IPS-18a (cell line): ENCODE measurements at regions not wholly inside any gene's neighbourhood (a gene's known extent, or its start where the extent isn't known, plus 50 kb on each side); places are given as distances from the start of the nearest gene placed in this dataset.

Experiments used
- H3K27ac ChIP-seq: one replicate; pipeline ENCODE4 v1.5.1; 2013; ENCODE audit warnings: low read length
- H3K27me3 ChIP-seq: one replicate; pipeline ENCODE4 v1.6.1; 2013; ENCODE audit warnings: mild to moderate bottlenecking, low read length; ENCODE audit not compliant: control insufficient read depth, insufficient read depth
- H3K36me3 ChIP-seq: one replicate; pipeline ENCODE4 v1.6.1; 2013; ENCODE audit warnings: low read depth, low read length; ENCODE audit not compliant: control insufficient read depth
- H3K4me1 ChIP-seq: one replicate; pipeline ENCODE4 v1.6.1; 2013; ENCODE audit warnings: low read depth, low read length; ENCODE audit not compliant: control insufficient read depth
- H3K4me3 ChIP-seq: one replicate; pipeline ENCODE4 v1.5.1; 2013; ENCODE audit warnings: low read length
- H3K9ac ChIP-seq: one replicate; pipeline ENCODE4 v1.6.1; 2013; ENCODE audit warnings: mild to moderate bottlenecking, low read length, moderate library complexity
- H3K9me3 ChIP-seq: one replicate; pipeline ENCODE4 v1.6.1; 2013; ENCODE audit warnings: low read depth, low read length; ENCODE audit not compliant: control insufficient read depth

- H3K27me3 ChIP-seq = no peaks in the 10 kb centered on the region
- H3K36me3 ChIP-seq = no peaks in the 10 kb centered on the region
- H3K4me3 ChIP-seq = no peak overlapping the region
- no peak overlapping the region for H3K9ac ChIP-seq
- no peaks in the 10 kb centered on the region for H3K9me3 ChIP-seq
- H3K4me1 ChIP-seq = no peaks in the 10 kb centered on the region
- H3K27ac ChIP-seq = no peak overlapping the region
These were observed 184.0 kb upstream of the INHBA start for GRCh38 chr7:41886901-41887311.

GRCh38 chr7:41886262-41886900 lies 183.5 kb upstream of the INHBA start:
- Histone ChIP-seq H3K27ac (no peak overlapping the region), H3K9me3 (no peaks in the 10 kb centered on the region), H3K9ac (no peak overlapping the region), H3K36me3 (no peaks in the 10 kb centered on the region), H3K4me3 (no peak overlapping the region), H3K4me1 (no peaks in the 10 kb centered on the region), H3K27me3 (no peaks in the 10 kb centered on the region)

GRCh38 chr7:41885748-41886147 lies 182.9 kb upstream of the INHBA start:
- Histone ChIP-seq H3K36me3 (no peaks in the 10 kb centered on the region), H3K9ac (no peak overlapping the region), H3K9me3 (no peaks in the 10 kb centered on the region), H3K4me3 (no peak overlapping the region), H3K4me1 (no peaks in the 10 kb centered on the region), H3K27me3 (no peaks in the 10 kb centered on the region), H3K27ac (no peak overlapping the region)

GRCh38 chr7:41885078-41885477 lies 182.2 kb upstream of the INHBA start:
- H3K9ac ChIP-seq = no peak overlapping the region
- H3K4me3 ChIP-seq = no peak overlapping the region
- no peak overlapping the region for H3K27ac ChIP-seq
- no peaks in the 10 kb centered on the region for H3K36me3 ChIP-seq
- H3K9me3 ChIP-seq = no peaks in the 10 kb centered on the region
- no peaks in the 10 kb centered on the region for H3K4me1 ChIP-seq
- no peaks in the 10 kb centered on the region for H3K27me3 ChIP-seq

GRCh38 chr7:41882745-41883420 lies 180.0 kb upstream of the INHBA start:
- no peak overlapping the region for H3K27ac ChIP-seq
- no peaks in the 10 kb centered on the region for H3K27me3 ChIP-seq
- H3K4me3 ChIP-seq = no peak overlapping the region

GRCh38 chr7:41882256-41882655 lies 179.4 kb upstream of the INHBA start:
- Histone ChIP-seq H3K9me3 (no peaks in the 10 kb centered on the region), H3K27ac (no peak overlapping the region), H3K36me3 (no peaks in the 10 kb centered on the region), H3K27me3 (no peaks in the 10 kb centered on the region), H3K4me3 (no peak overlapping the region), H3K4me1 (no peaks in the 10 kb centered on the region), H3K9ac (no peak overlapping the region)

More at GRCh38 chr7:41882745-41883420, 180.0 kb upstream of the INHBA start:
- Histone ChIP-seq H3K4me1 (no peaks in the 10 kb centered on the region), H3K9ac (no peak overlapping the region), H3K36me3 (no peaks in the 10 kb centered on the region), H3K9me3 (no peaks in the 10 kb centered on the region)

GRCh38 chr7:41881331-41882130 lies 178.6 kb upstream of the INHBA start:
- no peak overlapping the region for H3K9ac ChIP-seq
- no peak overlapping the region for H3K4me3 ChIP-seq
- H3K4me1 ChIP-seq = no peaks in the 10 kb centered on the region
- no peaks in the 10 kb centered on the region for H3K27me3 ChIP-seq
- no peaks in the 10 kb centered on the region for H3K9me3 ChIP-seq
- H3K36me3 ChIP-seq = no peaks in the 10 kb centered on the region
- H3K27ac ChIP-seq = no peak overlapping the region

- H3K27ac ChIP-seq = no peak overlapping the region
- no peaks in the 10 kb centered on the region for H3K4me1 ChIP-seq
- no peak overlapping the region for H3K4me3 ChIP-seq
- no peaks in the 10 kb centered on the region for H3K36me3 ChIP-seq
- no peak overlapping the region for H3K9ac ChIP-seq
- H3K9me3 ChIP-seq = no peaks in the 10 kb centered on the region
- H3K27me3 ChIP-seq = no peaks in the 10 kb centered on the region
These were observed 177.2 kb upstream of the INHBA start for GRCh38 chr7:41880107-41880506.

- Histone ChIP-seq H3K27ac (no peak overlapping the region), H3K4me3 (no peak overlapping the region), H3K27me3 (no peaks in the 10 kb centered on the region), H3K4me1 (no peaks in the 10 kb centered on the region), H3K9me3 (no peaks in the 10 kb centered on the region), H3K9ac (no peak overlapping the region), H3K36me3 (no peaks in the 10 kb centered on the region)
These were observed 176.5 kb upstream of the INHBA start for GRCh38 chr7:41879403-41879802.

- H3K36me3 ChIP-seq = no peaks in the 10 kb centered on the region
- no peaks in the 10 kb centered on the region for H3K27me3 ChIP-seq
- H3K27ac ChIP-seq = no peak overlapping the region
- no peaks in the 10 kb centered on the region for H3K9me3 ChIP-seq
- H3K9ac ChIP-seq = no peak overlapping the region
- H3K4me1 ChIP-seq = no peaks in the 10 kb centered on the region
- no peak overlapping the region for H3K4me3 ChIP-seq
These were observed 175.7 kb upstream of the INHBA start for GRCh38 chr7:41878309-41879295.

- H3K4me1 ChIP-seq = no peaks in the 10 kb centered on the region
- H3K27ac ChIP-seq = no peak overlapping the region
- H3K9ac ChIP-seq = no peak overlapping the region
- H3K9me3 ChIP-seq = no peaks in the 10 kb centered on the region
- H3K36me3 ChIP-seq = no peaks in the 10 kb centered on the region
- H3K27me3 ChIP-seq = no peaks in the 10 kb centered on the region
- no peak overlapping the region for H3K4me3 ChIP-seq
These were observed 174.2 kb upstream of the INHBA start for GRCh38 chr7:41877118-41877517.
